GM19324 (cell line): ENCODE measurements at regions not wholly inside any gene's neighbourhood (a gene's known extent, or its start where the extent isn't known, plus 50 kb on each side); places are given as distances from the start of the nearest gene placed in this dataset.
"Not testable (repeated sequence)": the region's sequence is repeated elsewhere in the genome, so short reads cannot be mapped to it uniquely, and the experiment has no call there.

Experiments used
- ATAC-seq: cut with Tn5 transposase; IDR thresholded peaks from one replicate; pipeline ENCODE4 v1.9.1; 2021; ENCODE audit warnings: mild to moderate bottlenecking, moderate library complexity; ENCODE audit not compliant: unreplicated experiment, low FRiP score

GRCh38 chr5:118611332-118611945 lies 376.9 kb downstream of the DTWD2 start:
- ATAC-seq: no peak

GRCh38 chr5:118606940-118607339 lies 381.4 kb downstream of the DTWD2 start:
- no peak for ATAC-seq

GRCh38 chr5:118605761-118606160 lies 382.6 kb downstream of the DTWD2 start:
- no peak for ATAC-seq

- ATAC-seq: no peak
Observed at GRCh38 chr5:118604106-118604505, 384.2 kb downstream of the DTWD2 start.

GRCh38 chr5:118603278-118603677 lies 385.1 kb downstream of the DTWD2 start:
- ATAC-seq: no peak

GRCh38 chr5:118598311-118598710 lies 390.0 kb downstream of the DTWD2 start:
- ATAC-seq: no peak

GRCh38 chr5:118597543-118597942 lies 390.8 kb downstream of the DTWD2 start:
- ATAC-seq: no peak

- ATAC-seq: no peak
Observed at GRCh38 chr5:118596255-118596654, 392.1 kb downstream of the DTWD2 start.

GRCh38 chr5:118593003-118593328 lies 395.4 kb downstream of the DTWD2 start:
- no peak for ATAC-seq

- ATAC-seq: no peak
Observed at GRCh38 chr5:118592229-118593002, 395.9 kb downstream of the DTWD2 start.

- no peak for ATAC-seq
Observed at GRCh38 chr5:118590806-118591205, 397.5 kb downstream of the DTWD2 start.

GRCh38 chr5:118580949-118581348 lies 407.4 kb downstream of the DTWD2 start:
- ATAC-seq: no peak

- no peak for ATAC-seq
Observed at GRCh38 chr5:118578093-118578492, 410.3 kb downstream of the DTWD2 start.

- ATAC-seq: no peak
Observed at GRCh38 chr5:118577621-118578020, 410.7 kb downstream of the DTWD2 start.

- ATAC-seq: not testable (repeated sequence)
Observed at GRCh38 chr5:118570276-118570675, 418.1 kb downstream of the DTWD2 start.

- not testable (repeated sequence) for ATAC-seq
Observed at GRCh38 chr5:118569596-118569995, 418.8 kb downstream of the DTWD2 start.

GRCh38 chr5:118565335-118565971 lies 422.9 kb downstream of the DTWD2 start:
- no peak for ATAC-seq

GRCh38 chr5:118561971-118562370 lies 426.4 kb downstream of the DTWD2 start:
- no peak for ATAC-seq

GRCh38 chr5:118561235-118561634 lies 427.1 kb downstream of the DTWD2 start:
- ATAC-seq: no peak

- no peak for ATAC-seq
Observed at GRCh38 chr5:118558871-118559270, 429.5 kb downstream of the DTWD2 start.

- ATAC-seq: no peak
Observed at GRCh38 chr5:118557251-118557661, 431.1 kb downstream of the DTWD2 start.

- ATAC-seq: no peak
Observed at GRCh38 chr5:118556792-118557191, 431.6 kb downstream of the DTWD2 start.
